ENCODE measurements at regions not wholly inside any gene's neighbourhood (a gene's known extent, or its start where the extent isn't known, plus 50 kb on each side); places are given as distances from the start of the nearest gene placed in this dataset.
"Not testable (repeated sequence)": the region's sequence is repeated elsewhere in the genome, so short reads cannot be mapped to it uniquely, and the experiment has no call there.

- intact Hi-C loops (cut with DNase I), result no loop called here
- H3K4me3 ChIP-seq, result no peak overlapping the region
- TF ChIP-seq CTCF (IDR thresholded peaks at IDR 0.05), result no peak
Measured at GRCh38 chr17:70750983-70751382, 581.7 kb downstream of the KCNJ2 start.

GRCh38 chr17:70752461-70752860 lies 583.1 kb downstream of the KCNJ2 start:
- H3K4me1 ChIP-seq; H3K27ac ChIP-seq; H3K36me3 ChIP-seq; H3K9me3 ChIP-seq; H3K27me3 ChIP-seq; intact Hi-C loops (cut with DNase I); H3K4me3 ChIP-seq; DNase-seq (ENCODE audit: low spot score in 2 of 2): not testable (repeated sequence)

More at GRCh38 chr17:70750983-70751382, 581.7 kb downstream of the KCNJ2 start:
- H3K36me3 ChIP-seq, result no peaks in the 10 kb centered on the region
- no peaks in the 10 kb centered on the region for H3K27me3 ChIP-seq
- no peaks in the 10 kb centered on the region for H3K4me1 ChIP-seq
- no peak overlapping the region for H3K27ac ChIP-seq
- no peaks in the 10 kb centered on the region for H3K9me3 ChIP-seq
- no peak for DNase-seq (ENCODE audit: low spot score in 2 of 2)

- DNase-seq (ENCODE audit: low spot score in 2 of 2), result no peak
- H3K36me3 ChIP-seq, result no peaks in the 10 kb centered on the region
- no peaks in the 10 kb centered on the region for H3K4me1 ChIP-seq
- TF ChIP-seq CTCF (IDR thresholded peaks at IDR 0.05), result no peak
- no peaks in the 10 kb centered on the region for H3K9me3 ChIP-seq
- no peak overlapping the region for H3K4me3 ChIP-seq
- H3K27ac ChIP-seq, result no peak overlapping the region
- H3K27me3 ChIP-seq, result no peaks in the 10 kb centered on the region
- intact Hi-C loops (cut with DNase I), result no loop called here
Measured at GRCh38 chr17:70752966-70753467, 583.7 kb downstream of the KCNJ2 start.

- TF ChIP-seq CTCF (IDR thresholded peaks at IDR 0.05), result no peak
- no peak overlapping the region for H3K4me3 ChIP-seq
- intact Hi-C loops (cut with DNase I), result no loop called here
- H3K27me3 ChIP-seq, result no peaks in the 10 kb centered on the region
- H3K27ac ChIP-seq, result no peak overlapping the region
- no peaks in the 10 kb centered on the region for H3K4me1 ChIP-seq
- no peaks in the 10 kb centered on the region for H3K36me3 ChIP-seq
- no peaks in the 10 kb centered on the region for H3K9me3 ChIP-seq
- no peak for DNase-seq (ENCODE audit: low spot score in 2 of 2)
Measured at GRCh38 chr17:70763018-70763417, 593.7 kb downstream of the KCNJ2 start.

- Histone ChIP-seq H3K27ac (no peak overlapping the region), H3K4me1 (no peaks in the 10 kb centered on the region), H3K36me3 (no peaks in the 10 kb centered on the region), H3K4me3 (no peak overlapping the region), H3K9me3 (no peaks in the 10 kb centered on the region), H3K27me3 (no peaks in the 10 kb centered on the region)
- TF ChIP-seq CTCF (IDR thresholded peaks at IDR 0.05), result peak; percentile 12 to 43 (median 29)
- no peak for DNase-seq (ENCODE audit: low spot score in 2 of 2)
- intact Hi-C loops (cut with DNase I), result no loop called here
Measured at GRCh38 chr17:70767102-70767701, 597.9 kb downstream of the KCNJ2 start.

GRCh38 chr17:70769956-70770355 lies 600.6 kb downstream of the KCNJ2 start:
- intact Hi-C loops (cut with DNase I), result no loop called here
- TF ChIP-seq CTCF (IDR thresholded peaks at IDR 0.05), result no peak
- Histone ChIP-seq H3K27ac (no peak overlapping the region), H3K4me1 (no peaks in the 10 kb centered on the region), H3K4me3 (no peak overlapping the region), H3K9me3 (no peaks in the 10 kb centered on the region), H3K27me3 (no peaks in the 10 kb centered on the region), H3K36me3 (no peaks in the 10 kb centered on the region)
- DNase-seq (ENCODE audit: low spot score in 2 of 2), result no peak
